HFF-Myc (cell line): ENCODE measurements at regions not wholly inside any gene's neighbourhood (a gene's known extent, or its start where the extent isn't known, plus 50 kb on each side); places are given as distances from the start of the nearest gene placed in this dataset.

Experiments
- DNase-seq: peaks from one replicate; pipeline ENCODE4 v3.0.0-alpha.2; 2011; ENCODE audit warnings: low read depth; ENCODE audit errors: extremely low read depth
- H3K4me3 ChIP-seq: replicated peaks from 2 replicates; pipeline ENCODE4 v1.5.1; 2011; ENCODE audit warnings: low read depth, mild to moderate bottlenecking, control low read depth, low read length
- TF ChIP-seq, protein P1 (sequence below): IDR thresholded peaks from 2 replicates; pipeline ENCODE4 v1.5.1; 2012; ENCODE audit warnings: mild to moderate bottlenecking, low read depth, low read length, control low read depth; ENCODE audit errors: missing control alignments

DNA sequence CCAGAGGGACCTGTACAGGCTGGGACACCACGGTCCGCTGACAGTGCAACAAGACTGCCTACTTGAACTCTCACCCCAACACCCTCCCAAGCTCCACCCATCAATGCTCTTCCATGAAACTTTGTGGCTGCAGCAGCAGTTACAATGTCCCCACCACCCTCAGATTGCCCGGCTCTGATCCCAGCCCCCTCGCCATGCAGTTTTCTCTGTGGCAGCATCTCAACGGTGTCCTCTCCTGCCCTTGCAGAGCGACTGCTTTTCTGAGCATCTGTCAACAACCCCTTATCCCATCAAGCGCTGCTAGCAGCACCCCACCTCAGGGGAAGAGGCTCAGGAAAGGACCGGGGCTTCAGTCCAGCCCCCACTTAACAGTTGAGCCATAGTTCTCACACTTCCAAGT lies 137.1 kb upstream of the NDUFV2 start:
- DNase-seq = no peak
- no peak overlapping the region for H3K4me3 ChIP-seq
- TF ChIP-seq, protein P1, sequence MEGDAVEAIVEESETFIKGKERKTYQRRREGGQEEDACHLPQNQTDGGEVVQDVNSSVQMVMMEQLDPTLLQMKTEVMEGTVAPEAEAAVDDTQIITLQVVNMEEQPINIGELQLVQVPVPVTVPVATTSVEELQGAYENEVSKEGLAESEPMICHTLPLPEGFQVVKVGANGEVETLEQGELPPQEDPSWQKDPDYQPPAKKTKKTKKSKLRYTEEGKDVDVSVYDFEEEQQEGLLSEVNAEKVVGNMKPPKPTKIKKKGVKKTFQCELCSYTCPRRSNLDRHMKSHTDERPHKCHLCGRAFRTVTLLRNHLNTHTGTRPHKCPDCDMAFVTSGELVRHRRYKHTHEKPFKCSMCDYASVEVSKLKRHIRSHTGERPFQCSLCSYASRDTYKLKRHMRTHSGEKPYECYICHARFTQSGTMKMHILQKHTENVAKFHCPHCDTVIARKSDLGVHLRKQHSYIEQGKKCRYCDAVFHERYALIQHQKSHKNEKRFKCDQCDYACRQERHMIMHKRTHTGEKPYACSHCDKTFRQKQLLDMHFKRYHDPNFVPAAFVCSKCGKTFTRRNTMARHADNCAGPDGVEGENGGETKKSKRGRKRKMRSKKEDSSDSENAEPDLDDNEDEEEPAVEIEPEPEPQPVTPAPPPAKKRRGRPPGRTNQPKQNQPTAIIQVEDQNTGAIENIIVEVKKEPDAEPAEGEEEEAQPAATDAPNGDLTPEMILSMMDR = no peak

DNA sequence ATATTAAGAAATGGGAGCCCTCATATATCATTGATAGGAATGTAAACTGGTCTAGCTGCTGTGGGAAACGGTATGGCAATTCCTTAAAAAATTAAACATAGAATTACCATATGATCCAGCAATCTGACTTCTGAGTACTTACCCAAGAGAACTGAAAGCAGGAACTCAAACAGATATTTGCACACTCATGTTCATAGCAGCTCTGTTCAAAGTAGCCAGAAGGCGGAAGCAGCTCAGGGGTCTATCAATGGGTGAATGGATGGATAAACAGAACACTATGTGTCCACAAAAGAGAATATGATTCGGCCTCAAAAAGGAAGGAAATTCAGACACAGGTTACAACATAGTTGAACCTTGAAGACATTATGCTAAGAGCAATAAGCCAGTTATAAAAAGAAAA lies 135.7 kb upstream of the NDUFV2 start:
- TF ChIP-seq, protein P1 = no peak
- no peak overlapping the region for H3K4me3 ChIP-seq
- DNase-seq = no peak

DNA sequence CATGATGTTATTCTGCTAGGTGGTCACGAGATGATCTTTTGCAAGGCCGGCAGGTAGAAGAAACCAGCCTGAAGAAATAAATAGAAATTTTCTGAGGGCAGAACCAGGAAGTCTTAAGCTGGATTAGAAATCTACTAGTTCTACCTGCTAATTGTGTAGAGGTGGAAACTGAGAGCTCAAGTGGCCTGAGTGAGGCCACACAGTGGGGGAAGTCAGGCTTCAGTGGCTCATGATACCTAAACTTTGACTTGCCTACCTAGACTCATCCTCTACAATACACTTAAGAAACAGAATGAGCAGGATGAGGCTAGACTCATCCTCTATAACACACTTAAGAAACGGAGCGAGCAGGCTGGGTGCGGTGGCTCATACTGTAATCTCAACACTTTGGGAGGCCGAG lies 134.9 kb upstream of the NDUFV2 start:
- no peak overlapping the region for H3K4me3 ChIP-seq
- DNase-seq = no peak
- TF ChIP-seq, protein P1 = no peak

DNA sequence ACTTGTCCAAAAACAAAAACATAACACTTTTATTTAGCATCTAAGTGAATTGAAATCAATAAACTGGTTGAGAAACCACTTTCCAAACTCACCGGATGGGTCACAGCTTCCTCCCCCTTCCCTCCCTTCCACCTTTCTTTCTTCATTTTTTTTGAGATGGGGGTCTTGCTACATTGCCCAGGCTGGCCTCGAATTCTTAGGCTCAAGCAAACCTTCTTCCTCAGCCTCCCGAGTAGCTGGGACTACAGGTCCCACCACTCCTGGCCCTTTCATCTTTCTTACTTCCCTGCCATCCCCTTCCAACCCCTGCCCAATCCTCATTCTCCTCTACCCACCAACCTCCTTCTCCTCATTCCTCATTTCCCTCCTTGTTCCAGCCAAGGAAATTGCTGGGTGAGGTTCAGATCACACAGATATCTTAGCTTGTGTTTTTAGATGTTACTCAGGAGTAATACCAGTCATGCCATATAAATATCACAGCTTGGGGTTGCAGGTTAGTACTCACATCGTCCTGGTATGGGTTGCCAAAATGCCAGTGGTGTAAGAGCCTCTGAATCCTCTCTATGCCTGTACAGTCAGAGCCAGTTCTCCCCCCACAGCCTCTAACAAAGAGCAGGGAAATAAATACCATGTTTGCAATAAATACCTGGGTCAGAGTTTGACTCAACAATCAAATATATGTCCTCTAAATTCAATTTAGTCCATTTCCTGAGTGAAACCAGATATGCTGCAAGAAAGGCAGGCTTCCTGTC lies 132.7 kb upstream of the NDUFV2 start:
- TF ChIP-seq, protein P1 = no peak
- DNase-seq = no peak
- no peak overlapping the region for H3K4me3 ChIP-seq

DNA sequence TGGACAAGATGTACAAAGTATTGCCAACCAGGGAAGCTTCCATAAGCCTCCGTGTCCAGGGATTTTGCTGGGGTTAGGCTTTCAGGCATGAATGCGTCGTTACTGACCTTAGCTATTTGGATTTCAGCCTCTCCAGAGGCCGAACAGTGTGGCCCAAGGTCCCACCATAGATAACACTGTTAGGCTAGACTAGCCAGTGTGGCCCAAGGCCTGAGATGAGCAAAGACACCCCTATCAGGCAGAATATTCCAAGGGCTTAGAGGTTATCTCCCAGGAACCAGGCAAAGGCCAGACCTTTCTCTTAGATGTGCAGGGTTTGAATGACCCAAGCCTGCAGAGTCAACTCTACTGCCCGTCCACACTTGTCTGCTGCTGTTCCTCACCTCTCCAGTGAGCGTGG lies 131.7 kb upstream of the NDUFV2 start:
- TF ChIP-seq, protein P1 = no peak
- H3K4me3 ChIP-seq = no peak overlapping the region
- no peak for DNase-seq

DNA sequence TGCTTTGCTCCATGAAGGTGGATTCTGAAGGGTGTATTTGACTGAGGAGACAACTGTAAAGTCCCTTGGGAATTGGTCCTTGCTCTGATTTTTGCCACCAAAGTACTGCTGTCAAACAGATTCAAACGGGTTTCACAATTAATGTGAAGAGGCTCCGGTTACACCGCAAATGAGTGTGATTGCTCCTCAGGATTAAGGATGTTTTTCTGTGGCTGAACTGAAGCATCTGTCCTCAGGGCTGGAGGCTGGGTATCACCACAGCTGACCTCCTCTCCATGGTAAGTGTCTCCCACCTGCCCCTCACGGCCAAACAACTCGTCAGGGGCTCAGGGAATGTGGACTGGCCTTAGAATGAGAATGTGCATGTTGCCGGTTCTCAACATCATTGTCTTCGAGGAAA lies 130.4 kb upstream of the NDUFV2 start:
- TF ChIP-seq, protein P1 = no peak
- DNase-seq = no peak
- no peak overlapping the region for H3K4me3 ChIP-seq

DNA sequence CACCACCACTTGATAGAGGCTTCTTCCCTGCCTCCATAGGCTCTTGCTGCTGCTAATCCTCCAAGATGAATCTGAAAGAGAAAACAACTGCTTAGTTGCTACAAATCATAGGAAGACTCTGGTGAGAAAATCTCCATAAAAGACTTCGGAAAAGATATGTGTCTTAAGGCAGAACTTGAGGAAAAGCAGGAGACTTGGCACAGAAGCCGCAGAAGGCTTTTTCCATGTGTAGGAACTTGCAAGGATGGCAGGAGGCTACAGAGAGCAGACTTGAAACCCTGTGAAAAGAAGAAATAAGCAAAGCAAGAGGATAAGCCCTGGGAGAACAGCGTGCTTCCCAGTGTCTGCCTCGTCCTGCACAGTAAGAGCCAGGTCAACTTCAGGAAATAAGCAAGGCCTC lies 128.2 kb upstream of the NDUFV2 start:
- H3K4me3 ChIP-seq = no peak overlapping the region
- no peak for DNase-seq
- TF ChIP-seq, protein P1 = no peak
